ENCODE measurements at regions not wholly inside any gene's neighbourhood (a gene's known extent, or its start where the extent isn't known, plus 50 kb on each side); places are given as distances from the start of the nearest gene placed in this dataset.

- peaks cover 5% of the 10 kb centered on the region; the same call in 1 of the 2 replicates for H3K9me3 ChIP-seq (replicated peaks)
- H3K27ac ChIP-seq = no peak overlapping the region
- no peak for DNase-seq
- H3K36me3 ChIP-seq = no peaks in the 10 kb centered on the region
- no peak overlapping the region for H3K4me3 ChIP-seq
- H3K27me3 ChIP-seq = no peaks in the 10 kb centered on the region
- H3K4me1 ChIP-seq = no peaks in the 10 kb centered on the region
These were observed 53.8 kb upstream of the APP start for GRCh38 chr21:26224366-26224765.
